ENCODE measurements at regions not wholly inside any gene's neighbourhood (a gene's known extent, or its start where the extent isn't known, plus 50 kb on each side); places are given as distances from the start of the nearest gene placed in this dataset.

- H3K27me3 Mint-ChIP-seq (ENCODE audit: unreplicated experiment): no peaks in the 10 kb centered on the region
- no peaks in the 10 kb centered on the region for H3K4me1 Mint-ChIP-seq (ENCODE audit: unreplicated experiment)
- TF ChIP-seq, protein P1, sequence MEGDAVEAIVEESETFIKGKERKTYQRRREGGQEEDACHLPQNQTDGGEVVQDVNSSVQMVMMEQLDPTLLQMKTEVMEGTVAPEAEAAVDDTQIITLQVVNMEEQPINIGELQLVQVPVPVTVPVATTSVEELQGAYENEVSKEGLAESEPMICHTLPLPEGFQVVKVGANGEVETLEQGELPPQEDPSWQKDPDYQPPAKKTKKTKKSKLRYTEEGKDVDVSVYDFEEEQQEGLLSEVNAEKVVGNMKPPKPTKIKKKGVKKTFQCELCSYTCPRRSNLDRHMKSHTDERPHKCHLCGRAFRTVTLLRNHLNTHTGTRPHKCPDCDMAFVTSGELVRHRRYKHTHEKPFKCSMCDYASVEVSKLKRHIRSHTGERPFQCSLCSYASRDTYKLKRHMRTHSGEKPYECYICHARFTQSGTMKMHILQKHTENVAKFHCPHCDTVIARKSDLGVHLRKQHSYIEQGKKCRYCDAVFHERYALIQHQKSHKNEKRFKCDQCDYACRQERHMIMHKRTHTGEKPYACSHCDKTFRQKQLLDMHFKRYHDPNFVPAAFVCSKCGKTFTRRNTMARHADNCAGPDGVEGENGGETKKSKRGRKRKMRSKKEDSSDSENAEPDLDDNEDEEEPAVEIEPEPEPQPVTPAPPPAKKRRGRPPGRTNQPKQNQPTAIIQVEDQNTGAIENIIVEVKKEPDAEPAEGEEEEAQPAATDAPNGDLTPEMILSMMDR (IDR thresholded peaks at IDR 0.05): no peak
- H3K36me3 Mint-ChIP-seq (ENCODE audit: unreplicated experiment): no peaks in the 10 kb centered on the region
- no peak for DNase-seq (ENCODE audit: extremely low spot score, unreplicated experiment)
- no peak overlapping the region for H3K27ac Mint-ChIP-seq (ENCODE audit: unreplicated experiment)
- peaks cover 4% of the 10 kb centered on the region for H3K9me3 Mint-ChIP-seq (ENCODE audit: unreplicated experiment)
- no peak overlapping the region for H3K4me3 Mint-ChIP-seq (ENCODE audit: unreplicated experiment)
Observed at GRCh38 chr21:15408089-15408488, 321.7 kb upstream of the USP25 start.

DNA sequence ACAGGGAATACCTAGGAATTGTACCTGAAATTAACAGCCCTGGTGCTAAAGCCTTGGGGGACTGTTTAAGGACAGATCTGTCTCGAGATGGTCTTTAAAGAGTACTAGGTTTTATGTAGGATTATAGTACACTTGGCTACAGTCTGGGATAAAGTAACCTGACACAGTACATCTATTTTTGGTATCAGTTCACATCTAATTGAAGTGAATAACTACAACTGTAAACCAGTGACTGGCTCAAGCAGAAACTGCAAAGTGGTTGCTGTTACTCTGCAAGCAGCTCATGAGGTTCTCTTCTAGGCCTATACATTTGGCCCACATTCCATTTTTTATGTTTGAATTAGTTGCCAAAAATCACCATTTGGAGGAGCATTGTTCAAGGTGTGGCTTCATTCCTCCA lies 320.8 kb upstream of the USP25 start:
- Mint-ChIP-seq H3K4me1 (ENCODE audit: unreplicated experiment) (no peaks in the 10 kb centered on the region), H3K9me3 (ENCODE audit: unreplicated experiment) (peaks cover 4% of the 10 kb centered on the region), H3K4me3 (ENCODE audit: unreplicated experiment) (no peak overlapping the region), H3K27me3 (ENCODE audit: unreplicated experiment) (no peaks in the 10 kb centered on the region), H3K36me3 (ENCODE audit: unreplicated experiment) (no peaks in the 10 kb centered on the region), H3K27ac (ENCODE audit: unreplicated experiment) (no peak overlapping the region)
- TF ChIP-seq, protein P1 (IDR thresholded peaks at IDR 0.05): no peak
- DNase-seq (ENCODE audit: extremely low spot score, unreplicated experiment): no peak

DNA sequence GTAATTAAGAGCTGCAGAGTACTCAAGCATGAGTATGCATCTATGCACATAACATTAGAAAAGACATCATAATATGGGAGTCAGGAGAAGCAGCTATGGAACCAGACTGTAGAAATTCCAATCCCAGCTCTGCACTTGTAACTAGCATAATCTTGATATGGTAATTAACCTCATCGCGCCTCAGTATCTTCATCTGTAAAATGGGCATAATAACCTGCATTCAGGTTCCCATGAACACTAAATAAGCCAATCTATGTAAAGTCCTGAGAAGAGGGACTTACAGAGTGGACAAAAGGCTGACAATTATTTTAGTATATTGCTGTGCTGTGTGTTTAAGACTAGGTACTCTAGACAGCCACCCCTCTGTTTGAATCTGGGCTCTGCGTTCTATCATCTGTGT lies 318.9 kb upstream of the USP25 start:
- no peaks in the 10 kb centered on the region for H3K4me1 Mint-ChIP-seq (ENCODE audit: unreplicated experiment)
- TF ChIP-seq, protein P1 (IDR thresholded peaks at IDR 0.05): no peak
- DNase-seq (ENCODE audit: extremely low spot score, unreplicated experiment): no peak
- no peak overlapping the region for H3K27ac Mint-ChIP-seq (ENCODE audit: unreplicated experiment)
- H3K4me3 Mint-ChIP-seq (ENCODE audit: unreplicated experiment): no peak overlapping the region
- H3K27me3 Mint-ChIP-seq (ENCODE audit: unreplicated experiment): no peaks in the 10 kb centered on the region
- no peaks in the 10 kb centered on the region for H3K9me3 Mint-ChIP-seq (ENCODE audit: unreplicated experiment)
- no peaks in the 10 kb centered on the region for H3K36me3 Mint-ChIP-seq (ENCODE audit: unreplicated experiment)

DNA sequence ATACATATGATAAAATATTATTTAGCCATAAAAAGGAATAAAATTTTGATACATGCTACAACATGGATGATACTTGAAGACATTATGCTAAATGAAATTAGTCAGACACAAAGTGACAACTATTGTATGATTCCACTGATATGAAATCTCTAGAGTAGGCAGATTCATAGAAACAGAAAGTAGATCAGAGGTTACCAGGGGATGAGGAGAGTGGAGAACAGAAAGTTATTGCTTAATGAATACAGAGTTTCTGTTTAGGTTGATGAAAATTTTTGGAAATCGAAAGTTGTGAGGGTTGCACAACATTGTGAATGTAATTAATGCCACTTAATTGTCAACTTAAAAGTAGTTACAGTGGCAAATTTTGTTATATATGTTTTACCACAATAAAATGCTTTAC lies 315.7 kb upstream of the USP25 start:
- no peak for DNase-seq (ENCODE audit: extremely low spot score, unreplicated experiment)
- no peaks in the 10 kb centered on the region for H3K9me3 Mint-ChIP-seq (ENCODE audit: unreplicated experiment)
- H3K27ac Mint-ChIP-seq (ENCODE audit: unreplicated experiment): no peak overlapping the region
- H3K4me1 Mint-ChIP-seq (ENCODE audit: unreplicated experiment): no peaks in the 10 kb centered on the region
- H3K27me3 Mint-ChIP-seq (ENCODE audit: unreplicated experiment): no peaks in the 10 kb centered on the region
- no peaks in the 10 kb centered on the region for H3K36me3 Mint-ChIP-seq (ENCODE audit: unreplicated experiment)
- H3K4me3 Mint-ChIP-seq (ENCODE audit: unreplicated experiment): no peak overlapping the region
- TF ChIP-seq, protein P1 (IDR thresholded peaks at IDR 0.05): no peak

- Mint-ChIP-seq H3K9me3 (ENCODE audit: unreplicated experiment) (no peaks in the 10 kb centered on the region), H3K27me3 (ENCODE audit: unreplicated experiment) (no peaks in the 10 kb centered on the region), H3K27ac (ENCODE audit: unreplicated experiment) (no peak overlapping the region), H3K36me3 (ENCODE audit: unreplicated experiment) (no peaks in the 10 kb centered on the region), H3K4me1 (ENCODE audit: unreplicated experiment) (no peaks in the 10 kb centered on the region), H3K4me3 (ENCODE audit: unreplicated experiment) (no peak overlapping the region)
- no peak for DNase-seq (ENCODE audit: extremely low spot score, unreplicated experiment)
- TF ChIP-seq, protein P1 (IDR thresholded peaks at IDR 0.05): no peak
Observed at GRCh38 chr21:15415541-15416261, 314.1 kb upstream of the USP25 start.
